ENCODE measurements at regions not wholly inside any gene's neighbourhood (a gene's known extent, or its start where the extent isn't known, plus 50 kb on each side); places are given as distances from the start of the nearest gene placed in this dataset.

DNA sequence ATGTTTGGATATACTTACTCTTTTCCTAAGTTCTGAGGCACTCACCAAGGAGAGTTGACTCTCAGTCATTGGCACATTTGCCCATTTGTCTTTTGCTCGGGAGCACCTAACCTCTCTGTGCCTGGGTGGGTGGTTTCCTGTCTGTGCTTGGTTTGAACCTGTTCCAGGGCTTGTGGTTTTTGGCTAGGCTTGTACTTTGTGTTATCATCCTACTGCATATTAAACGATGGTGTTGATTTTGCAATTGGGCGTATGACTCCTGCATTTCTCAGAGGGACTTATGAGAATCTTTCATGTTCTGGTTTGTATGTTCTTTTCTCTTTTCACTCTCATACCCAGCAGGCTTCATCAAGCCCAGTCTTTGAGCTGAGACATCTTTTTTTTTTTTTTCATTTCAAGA is 161.7 kb downstream of the BTC start:
- H4K20me1 ChIP-seq (ENCODE audit: insufficient read depth, low read length): no peaks in the 10 kb centered on the region
- Mint-ChIP-seq H3K4me3 (ENCODE audit: unreplicated experiment) (no peak overlapping the region), H3K36me3 (ENCODE audit: low read depth, unreplicated experiment) (no peaks in the 10 kb centered on the region), H3K4me1 (ENCODE audit: low read depth, unreplicated experiment) (peaks cover 12% of the 10 kb centered on the region), H3K27me3 (ENCODE audit: low read depth, unreplicated experiment) (no peaks in the 10 kb centered on the region), H3K27ac (ENCODE audit: unreplicated experiment) (no peak overlapping the region), H3K9me3 (ENCODE audit: unreplicated experiment) (no peaks in the 10 kb centered on the region)
- peak overlapping the region; percentile 57 for H3K4me2 ChIP-seq (ENCODE audit: low read length)
- no peak overlapping the region for H3K9ac ChIP-seq (ENCODE audit: low read length)
- FAIRE-seq (peak; percentile 55), DNase-seq (ENCODE audit: low read depth) (peak; percentile 98)
- H3K27ac ChIP-seq (ENCODE audit: low read depth, low read length): peak overlapping the region; percentile 14
- H3K36me3 ChIP-seq (ENCODE audit: insufficient read depth, low read length): no peaks in the 10 kb centered on the region
- peaks cover 16% of the 10 kb centered on the region for H3K4me1 ChIP-seq (ENCODE audit: insufficient read depth, low read length)
- no peak for TF ChIP-seq EZH2 (IDR thresholded peaks at IDR 0.05; ENCODE audit: insufficient read depth, low read length)
- TF ChIP-seq, protein P1, sequence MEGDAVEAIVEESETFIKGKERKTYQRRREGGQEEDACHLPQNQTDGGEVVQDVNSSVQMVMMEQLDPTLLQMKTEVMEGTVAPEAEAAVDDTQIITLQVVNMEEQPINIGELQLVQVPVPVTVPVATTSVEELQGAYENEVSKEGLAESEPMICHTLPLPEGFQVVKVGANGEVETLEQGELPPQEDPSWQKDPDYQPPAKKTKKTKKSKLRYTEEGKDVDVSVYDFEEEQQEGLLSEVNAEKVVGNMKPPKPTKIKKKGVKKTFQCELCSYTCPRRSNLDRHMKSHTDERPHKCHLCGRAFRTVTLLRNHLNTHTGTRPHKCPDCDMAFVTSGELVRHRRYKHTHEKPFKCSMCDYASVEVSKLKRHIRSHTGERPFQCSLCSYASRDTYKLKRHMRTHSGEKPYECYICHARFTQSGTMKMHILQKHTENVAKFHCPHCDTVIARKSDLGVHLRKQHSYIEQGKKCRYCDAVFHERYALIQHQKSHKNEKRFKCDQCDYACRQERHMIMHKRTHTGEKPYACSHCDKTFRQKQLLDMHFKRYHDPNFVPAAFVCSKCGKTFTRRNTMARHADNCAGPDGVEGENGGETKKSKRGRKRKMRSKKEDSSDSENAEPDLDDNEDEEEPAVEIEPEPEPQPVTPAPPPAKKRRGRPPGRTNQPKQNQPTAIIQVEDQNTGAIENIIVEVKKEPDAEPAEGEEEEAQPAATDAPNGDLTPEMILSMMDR (IDR thresholded peaks at IDR 0.05; ENCODE audit: insufficient read depth, low read depth, low read length): no peak
- no peak overlapping the region for H2AFZ ChIP-seq (ENCODE audit: low read depth, low read length)
- H3K27me3 ChIP-seq (ENCODE audit: insufficient read depth, low read length): peaks cover 19% of the 10 kb centered on the region
- no peak overlapping the region for H3K4me3 ChIP-seq (ENCODE audit: insufficient read depth, low read depth, low read length)
- H3K79me2 ChIP-seq (ENCODE audit: insufficient read depth, low read length): no peaks in the 10 kb centered on the region
- H3K9me3 ChIP-seq (ENCODE audit: insufficient read depth, low read depth, low read length): no peaks in the 10 kb centered on the region

- Histone ChIP-seq H3K4me2 (ENCODE audit: low read length) (no peak overlapping the region), H3K27ac (ENCODE audit: low read depth, low read length) (no peak overlapping the region), H3K79me2 (ENCODE audit: insufficient read depth, low read length) (no peaks in the 10 kb centered on the region), H2AFZ (ENCODE audit: low read depth, low read length) (no peak overlapping the region), H3K36me3 (ENCODE audit: insufficient read depth, low read length) (no peaks in the 10 kb centered on the region), H3K4me1 (ENCODE audit: insufficient read depth, low read length) (peaks cover 17% of the 10 kb centered on the region), H3K9ac (ENCODE audit: low read length) (no peak overlapping the region), H4K20me1 (ENCODE audit: insufficient read depth, low read length) (no peaks in the 10 kb centered on the region), H3K9me3 (ENCODE audit: insufficient read depth, low read depth, low read length) (no peaks in the 10 kb centered on the region), H3K27me3 (ENCODE audit: insufficient read depth, low read length) (peaks cover 21% of the 10 kb centered on the region), H3K4me3 (ENCODE audit: insufficient read depth, low read depth, low read length) (no peak overlapping the region)
- Mint-ChIP-seq H3K4me1 (ENCODE audit: low read depth, unreplicated experiment) (peaks cover 18% of the 10 kb centered on the region), H3K36me3 (ENCODE audit: low read depth, unreplicated experiment) (no peaks in the 10 kb centered on the region), H3K4me3 (ENCODE audit: unreplicated experiment) (no peak overlapping the region), H3K27me3 (ENCODE audit: low read depth, unreplicated experiment) (no peaks in the 10 kb centered on the region), H3K9me3 (ENCODE audit: unreplicated experiment) (no peaks in the 10 kb centered on the region), H3K27ac (ENCODE audit: unreplicated experiment) (no peak overlapping the region)
- no peak for TF ChIP-seq EZH2 (IDR thresholded peaks at IDR 0.05; ENCODE audit: insufficient read depth, low read length)
- TF ChIP-seq, protein P1 (IDR thresholded peaks at IDR 0.05; ENCODE audit: insufficient read depth, low read depth, low read length): no peak
- DNase-seq (ENCODE audit: low read depth) (peak; percentile 12), FAIRE-seq (no peak)
These were observed 159.2 kb downstream of the BTC start for GRCh38 chr4:74635074-74635473.

- Histone ChIP-seq H3K27ac (ENCODE audit: low read depth, low read length) (no peak overlapping the region), H3K4me1 (ENCODE audit: insufficient read depth, low read length) (peaks cover 22% of the 10 kb centered on the region), H3K27me3 (ENCODE audit: insufficient read depth, low read length) (peaks cover 15% of the 10 kb centered on the region), H2AFZ (ENCODE audit: low read depth, low read length) (no peak overlapping the region), H3K9ac (ENCODE audit: low read length) (no peak overlapping the region), H3K4me3 (ENCODE audit: insufficient read depth, low read depth, low read length) (no peak overlapping the region), H3K4me2 (ENCODE audit: low read length) (no peak overlapping the region), H3K36me3 (ENCODE audit: insufficient read depth, low read length) (no peaks in the 10 kb centered on the region), H4K20me1 (ENCODE audit: insufficient read depth, low read length) (no peaks in the 10 kb centered on the region), H3K9me3 (ENCODE audit: insufficient read depth, low read depth, low read length) (no peaks in the 10 kb centered on the region), H3K79me2 (ENCODE audit: insufficient read depth, low read length) (no peaks in the 10 kb centered on the region)
- no peak overlapping the region for H3K27ac Mint-ChIP-seq (ENCODE audit: unreplicated experiment)
- DNase-seq (ENCODE audit: low read depth) (no peak), FAIRE-seq (no peak)
- H3K4me3 Mint-ChIP-seq (ENCODE audit: unreplicated experiment): no peak overlapping the region
- H3K27me3 Mint-ChIP-seq (ENCODE audit: low read depth, unreplicated experiment): no peaks in the 10 kb centered on the region
- no peak for TF ChIP-seq EZH2 (IDR thresholded peaks at IDR 0.05; ENCODE audit: insufficient read depth, low read length)
- TF ChIP-seq, protein P1 (IDR thresholded peaks at IDR 0.05; ENCODE audit: insufficient read depth, low read depth, low read length): no peak
- no peaks in the 10 kb centered on the region for H3K36me3 Mint-ChIP-seq (ENCODE audit: low read depth, unreplicated experiment)
- no peaks in the 10 kb centered on the region for H3K9me3 Mint-ChIP-seq (ENCODE audit: unreplicated experiment)
- peaks cover 23% of the 10 kb centered on the region for H3K4me1 Mint-ChIP-seq (ENCODE audit: low read depth, unreplicated experiment)
These were observed 158.7 kb downstream of the BTC start for GRCh38 chr4:74635490-74636123.
